Nephron progenitor cell (in vitro differentiated cells): ENCODE measurements at regions not wholly inside any gene's neighbourhood (a gene's known extent, or its start where the extent isn't known, plus 50 kb on each side); places are given as distances from the start of the nearest gene placed in this dataset.

ENCODE experiments used
- DNase-seq: peaks from one replicate; pipeline ENCODE4 v3.0.0; 2021
- H3K27ac Mint-ChIP-seq: 2 replicates; pipeline ENCODE4 v1.8.0; 2021; ENCODE audit warnings: mild to moderate bottlenecking, moderate library complexity, mixed read lengths
- H3K27me3 Mint-ChIP-seq: 2 replicates; pipeline ENCODE4 v1.8.0; 2021; ENCODE audit warnings: mild to moderate bottlenecking, low read depth, mixed read lengths; ENCODE audit not compliant: poor library complexity
- H3K36me3 Mint-ChIP-seq: 2 replicates; pipeline ENCODE4 v1.8.0; 2021; ENCODE audit warnings: low read depth, mixed read lengths
- H3K4me1 Mint-ChIP-seq: 2 replicates; pipeline ENCODE4 v1.8.0; 2021; ENCODE audit warnings: mixed read lengths
- H3K4me3 Mint-ChIP-seq: 2 replicates; pipeline ENCODE4 v1.8.0; 2021; ENCODE audit warnings: mild to moderate bottlenecking, moderate library complexity, mixed read lengths
- H3K9me3 Mint-ChIP-seq: 2 replicates; pipeline ENCODE4 v1.8.0; 2021; ENCODE audit warnings: mild to moderate bottlenecking, moderate library complexity, mixed read lengths
- TF ChIP-seq, protein P1 (sequence below): fragments of 200-600 bp; sonication (generic); IDR thresholded peaks from 2 replicates; pipeline ENCODE4 v1.5.0; 2021; ENCODE audit warnings: antibody characterized with exemption

DNA sequence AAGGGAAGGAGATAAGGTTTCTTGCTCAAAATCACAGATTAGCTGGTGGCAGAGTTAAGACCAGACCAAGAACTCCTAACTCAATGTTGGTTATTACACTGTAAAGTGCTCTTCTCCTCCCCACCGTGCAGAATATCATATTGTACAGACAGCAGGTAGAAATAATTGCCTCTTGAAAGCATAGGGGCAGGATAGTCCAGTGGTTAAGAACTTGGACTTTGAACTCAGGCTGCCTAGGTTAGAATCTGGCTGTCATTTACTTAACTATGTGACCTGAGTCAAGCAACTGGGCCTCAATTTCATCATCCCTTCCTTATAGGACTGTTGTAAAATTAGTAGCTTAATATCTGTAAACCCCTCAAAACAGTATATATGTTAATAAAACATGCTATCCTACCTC lies 114.9 kb upstream of the HIVEP3 start:
- TF ChIP-seq, protein P1, sequence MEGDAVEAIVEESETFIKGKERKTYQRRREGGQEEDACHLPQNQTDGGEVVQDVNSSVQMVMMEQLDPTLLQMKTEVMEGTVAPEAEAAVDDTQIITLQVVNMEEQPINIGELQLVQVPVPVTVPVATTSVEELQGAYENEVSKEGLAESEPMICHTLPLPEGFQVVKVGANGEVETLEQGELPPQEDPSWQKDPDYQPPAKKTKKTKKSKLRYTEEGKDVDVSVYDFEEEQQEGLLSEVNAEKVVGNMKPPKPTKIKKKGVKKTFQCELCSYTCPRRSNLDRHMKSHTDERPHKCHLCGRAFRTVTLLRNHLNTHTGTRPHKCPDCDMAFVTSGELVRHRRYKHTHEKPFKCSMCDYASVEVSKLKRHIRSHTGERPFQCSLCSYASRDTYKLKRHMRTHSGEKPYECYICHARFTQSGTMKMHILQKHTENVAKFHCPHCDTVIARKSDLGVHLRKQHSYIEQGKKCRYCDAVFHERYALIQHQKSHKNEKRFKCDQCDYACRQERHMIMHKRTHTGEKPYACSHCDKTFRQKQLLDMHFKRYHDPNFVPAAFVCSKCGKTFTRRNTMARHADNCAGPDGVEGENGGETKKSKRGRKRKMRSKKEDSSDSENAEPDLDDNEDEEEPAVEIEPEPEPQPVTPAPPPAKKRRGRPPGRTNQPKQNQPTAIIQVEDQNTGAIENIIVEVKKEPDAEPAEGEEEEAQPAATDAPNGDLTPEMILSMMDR, result no peak
- H3K27ac Mint-ChIP-seq, result no peak overlapping the region
- DNase-seq, result no peak
- peak overlapping the region; percentile 2 for H3K4me3 Mint-ChIP-seq
- H3K27me3 Mint-ChIP-seq, result peaks cover 55% of the 10 kb centered on the region
- no peaks in the 10 kb centered on the region for H3K9me3 Mint-ChIP-seq
- no peaks in the 10 kb centered on the region for H3K36me3 Mint-ChIP-seq
- peaks cover 9% of the 10 kb centered on the region for H3K4me1 Mint-ChIP-seq

DNA sequence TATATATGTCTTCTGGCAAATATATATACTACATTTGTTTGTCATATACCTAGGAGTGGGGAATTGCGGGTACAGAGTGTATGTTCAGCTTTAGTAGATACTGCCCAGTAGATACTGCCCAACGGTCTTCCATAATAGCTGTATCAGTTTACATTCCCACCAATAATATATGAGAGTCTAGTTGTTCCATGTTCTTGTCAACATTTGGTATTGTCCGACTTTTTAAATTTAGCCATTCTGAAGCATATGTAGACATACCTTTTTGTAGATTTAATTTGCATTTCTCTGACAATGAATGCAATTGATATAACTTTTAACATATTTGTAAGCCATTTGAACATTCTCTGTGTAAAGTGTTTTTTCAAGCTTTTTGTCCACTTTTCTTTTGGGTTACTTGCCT lies 99.0 kb upstream of the HIVEP3 start:
- Mint-ChIP-seq H3K27me3 (peaks cover 35% of the 10 kb centered on the region), H3K9me3 (peaks cover 5% of the 10 kb centered on the region), H3K36me3 (no peaks in the 10 kb centered on the region), H3K4me1 (no peaks in the 10 kb centered on the region), H3K27ac (no peak overlapping the region), H3K4me3 (no peak overlapping the region)
- DNase-seq, result no peak
- TF ChIP-seq, protein P1, result no peak

DNA sequence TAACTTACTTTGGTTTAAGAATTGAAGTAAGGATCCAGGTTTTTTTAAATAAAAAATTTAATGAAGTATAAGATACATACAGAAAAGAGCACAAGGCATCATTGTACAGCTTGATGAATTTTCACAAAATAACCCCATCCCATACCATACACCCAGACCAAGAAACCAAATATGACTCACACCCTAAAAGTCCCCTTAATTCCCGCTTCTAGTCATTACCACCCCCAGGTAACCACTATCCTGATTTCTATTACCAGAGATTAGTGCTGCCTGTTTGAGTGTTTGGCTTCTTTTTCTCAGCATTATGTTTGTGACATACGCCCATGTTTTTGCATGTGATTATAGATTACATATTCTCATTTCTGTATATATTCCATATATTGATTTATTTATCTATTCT lies 98.5 kb upstream of the HIVEP3 start:
- DNase-seq, result no peak
- Mint-ChIP-seq H3K9me3 (peaks cover 5% of the 10 kb centered on the region), H3K4me3 (no peak overlapping the region), H3K27ac (no peak overlapping the region), H3K36me3 (no peaks in the 10 kb centered on the region), H3K27me3 (peaks cover 31% of the 10 kb centered on the region), H3K4me1 (no peaks in the 10 kb centered on the region)
- TF ChIP-seq, protein P1, result no peak

DNA sequence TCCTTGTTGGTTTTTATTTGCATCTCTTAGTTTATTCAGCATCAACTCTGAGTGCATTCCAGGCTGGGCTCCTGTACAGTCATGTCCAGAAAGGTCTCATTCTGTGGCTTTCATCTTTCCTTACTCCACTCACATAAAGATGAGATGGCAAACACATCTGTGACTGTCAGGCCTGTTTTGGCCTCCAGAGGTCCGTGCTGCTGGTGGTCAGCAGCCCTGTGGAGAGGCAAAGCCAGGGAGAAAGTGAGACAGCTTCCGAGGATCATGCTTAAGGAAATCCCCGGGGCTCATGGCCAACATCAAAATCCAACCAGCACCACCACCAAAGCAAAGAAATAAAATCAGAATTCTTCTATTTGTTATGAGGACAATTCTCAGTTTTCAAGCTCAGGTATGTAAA lies 96.1 kb upstream of the HIVEP3 start:
- TF ChIP-seq, protein P1, result no peak
- no peaks in the 10 kb centered on the region for H3K36me3 Mint-ChIP-seq
- no peak overlapping the region for H3K4me3 Mint-ChIP-seq
- H3K9me3 Mint-ChIP-seq, result peaks cover 5% of the 10 kb centered on the region
- no peak overlapping the region for H3K27ac Mint-ChIP-seq
- DNase-seq, result no peak
- no peaks in the 10 kb centered on the region for H3K4me1 Mint-ChIP-seq
- H3K27me3 Mint-ChIP-seq, result peaks cover 32% of the 10 kb centered on the region

DNA sequence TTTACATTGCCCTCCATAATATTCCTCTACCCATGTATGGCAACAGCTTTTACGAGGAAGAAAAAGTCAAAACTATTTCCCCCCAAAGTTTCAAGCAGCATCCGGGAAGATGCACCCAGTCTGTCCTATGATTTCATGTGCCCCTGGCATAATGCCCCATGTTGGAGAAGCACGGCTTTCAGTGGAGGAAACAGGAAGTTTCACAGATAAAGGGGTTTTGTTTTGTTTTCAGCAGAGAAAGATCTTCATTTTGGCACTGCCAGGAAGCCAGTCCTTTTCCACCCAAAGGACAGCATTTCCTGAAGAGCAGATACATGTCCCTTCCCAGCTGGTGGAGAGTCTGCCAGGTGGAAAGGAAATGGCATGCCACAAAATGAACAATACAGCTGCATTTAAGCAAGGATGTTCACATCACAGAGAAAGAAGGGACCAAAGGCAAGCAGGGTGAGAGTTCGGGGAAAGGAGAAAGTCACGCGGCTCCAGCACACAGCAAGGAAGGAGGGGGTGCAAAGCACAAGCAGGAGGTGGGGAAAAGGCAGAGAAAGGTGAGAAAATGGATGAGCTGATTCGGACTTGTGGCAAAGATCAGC lies 95.3 kb upstream of the HIVEP3 start:
- Mint-ChIP-seq H3K27ac (no peak overlapping the region), H3K4me3 (no peak overlapping the region), H3K4me1 (no peaks in the 10 kb centered on the region), H3K9me3 (peaks cover 5% of the 10 kb centered on the region), H3K36me3 (no peaks in the 10 kb centered on the region), H3K27me3 (peaks cover 41% of the 10 kb centered on the region)
- TF ChIP-seq, protein P1, result no peak
- DNase-seq, result no peak

DNA sequence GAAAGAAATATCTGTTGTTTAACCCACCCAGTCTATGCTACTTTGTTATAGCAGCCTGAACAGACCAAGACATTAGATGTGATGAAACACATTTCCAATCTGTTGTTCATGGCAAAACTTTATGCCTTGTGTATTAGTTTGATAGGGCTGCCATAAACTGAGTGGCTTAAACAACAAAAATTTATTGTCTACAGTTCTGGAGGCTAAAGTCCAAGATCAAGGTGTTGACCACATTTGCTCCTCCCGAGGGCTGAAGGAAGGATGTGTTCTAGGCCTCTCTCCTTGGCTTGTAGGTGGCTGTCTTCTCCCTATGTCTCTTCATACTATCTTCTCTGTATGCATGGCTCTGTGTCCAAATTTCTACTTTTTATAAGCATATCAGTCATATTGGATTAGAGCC lies 94.1 kb upstream of the HIVEP3 start:
- no peaks in the 10 kb centered on the region for H3K36me3 Mint-ChIP-seq
- H3K4me3 Mint-ChIP-seq, result no peak overlapping the region
- no peaks in the 10 kb centered on the region for H3K4me1 Mint-ChIP-seq
- no peak overlapping the region for H3K27ac Mint-ChIP-seq
- peaks cover 52% of the 10 kb centered on the region for H3K27me3 Mint-ChIP-seq
- TF ChIP-seq, protein P1, result no peak
- DNase-seq, result no peak
- H3K9me3 Mint-ChIP-seq, result no peaks in the 10 kb centered on the region
